ENCODE measurements at regions not wholly inside any gene's neighbourhood (a gene's known extent, or its start where the extent isn't known, plus 50 kb on each side); places are given as distances from the start of the nearest gene placed in this dataset.
A peak's percentile ranks its signal among the peaks of the same experiment; 100 is the strongest.

GRCh38 chr18:68282232-68282631 lies 432.7 kb downstream of the TMX3 start:
- no peak for DNase-seq (ENCODE audit: low spot score)
- CTCF ChIA-PET: no interaction called here
- no peak for TF ChIP-seq CTCF (conservative IDR thresholded peaks at IDR 0.05; ENCODE audit: low read depth)
- POLR2A ChIA-PET (ENCODE audit: low non-redundant PET): no interaction called here
- no peak overlapping the region for H3K27ac ChIP-seq

GRCh38 chr18:68275616-68276015 lies 439.3 kb downstream of the TMX3 start:
- peak; percentile 21 for DNase-seq (ENCODE audit: low spot score)

GRCh38 chr18:68270017-68270416 lies 444.9 kb downstream of the TMX3 start:
- POLR2A ChIA-PET (ENCODE audit: low non-redundant PET): no interaction called here
- no peak overlapping the region for H3K27ac ChIP-seq
- no peak for TF ChIP-seq CTCF (conservative IDR thresholded peaks at IDR 0.05; ENCODE audit: low read depth)
- CTCF ChIA-PET: no interaction called here
- no peak for DNase-seq (ENCODE audit: low spot score)

More at GRCh38 chr18:68275616-68276015, 439.3 kb downstream of the TMX3 start:
- POLR2A ChIA-PET (ENCODE audit: low non-redundant PET): no interaction called here
- H3K27ac ChIP-seq: no peak overlapping the region
- TF ChIP-seq CTCF (conservative IDR thresholded peaks at IDR 0.05; ENCODE audit: low read depth): no peak
- CTCF ChIA-PET: no interaction called here

GRCh38 chr18:68267583-68267982 lies 447.3 kb downstream of the TMX3 start:
- no peak overlapping the region for H3K27ac ChIP-seq
- POLR2A ChIA-PET (ENCODE audit: low non-redundant PET): no interaction called here
- DNase-seq (ENCODE audit: low spot score): peak; percentile 26
- CTCF ChIA-PET: no interaction called here
- TF ChIP-seq CTCF (conservative IDR thresholded peaks at IDR 0.05; ENCODE audit: low read depth): no peak

GRCh38 chr18:68263481-68263880 lies 451.4 kb downstream of the TMX3 start:
- peak; percentile 5 for DNase-seq (ENCODE audit: low spot score)
- ChIA-PET POLR2A (ENCODE audit: low non-redundant PET) (no interaction called here), CTCF (no interaction called here)
- no peak overlapping the region; the same call in 1 of the 2 replicates for H3K27ac ChIP-seq
- TF ChIP-seq CTCF (conservative IDR thresholded peaks at IDR 0.05; ENCODE audit: low read depth): no peak

- TF ChIP-seq CTCF (conservative IDR thresholded peaks at IDR 0.05; ENCODE audit: low read depth): no peak
- POLR2A ChIA-PET (ENCODE audit: low non-redundant PET): no interaction called here
Observed at GRCh38 chr18:68262690-68263294, 452.1 kb downstream of the TMX3 start.

More at GRCh38 chr18:68262690-68263294, 452.1 kb downstream of the TMX3 start:
- H3K27ac ChIP-seq: no peak overlapping the region
- DNase-seq (ENCODE audit: low spot score): peak; percentile 76
- CTCF ChIA-PET: no interaction called here

Measured in RWPE1 (cell line).